COLO668 (cell line): ENCODE measurements at regions not wholly inside any gene's neighbourhood (a gene's known extent, or its start where the extent isn't known, plus 50 kb on each side); places are given as distances from the start of the nearest gene placed in this dataset.

Experiments used
- DNase-seq: peaks from one replicate; lab custom pipeline; 2025; ENCODE audit not compliant: unreplicated experiment; lab: John Stamatoyannopoulos, UW

DNA sequence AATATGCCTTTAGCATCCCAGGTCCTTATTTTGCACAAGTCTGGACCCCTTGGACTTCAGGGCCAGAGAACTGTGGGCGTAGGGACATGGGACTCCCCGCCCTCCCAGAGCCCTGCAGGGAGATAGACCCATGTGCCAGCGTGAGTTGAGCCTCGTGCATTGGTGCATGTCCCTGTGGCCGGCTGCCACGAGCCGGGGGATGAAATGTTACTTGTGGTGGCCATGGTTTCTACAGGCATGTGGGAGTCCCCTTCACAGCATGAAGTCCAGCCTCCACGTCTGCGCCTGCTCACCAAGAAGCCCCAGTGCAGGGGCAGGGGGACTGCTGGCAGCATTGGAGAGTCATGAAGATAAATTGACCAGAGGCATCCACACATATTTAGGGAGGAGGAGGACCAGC is 470.0 kb downstream of the BCL11B start:
- no peak for DNase-seq

- DNase-seq, result no peak
Measured at GRCh38 chr14:98803196-98803595, 468.8 kb downstream of the BCL11B start.

GRCh38 chr14:98808494-98809407 is 463.2 kb downstream of the BCL11B start:
- DNase-seq, result no peak

DNA sequence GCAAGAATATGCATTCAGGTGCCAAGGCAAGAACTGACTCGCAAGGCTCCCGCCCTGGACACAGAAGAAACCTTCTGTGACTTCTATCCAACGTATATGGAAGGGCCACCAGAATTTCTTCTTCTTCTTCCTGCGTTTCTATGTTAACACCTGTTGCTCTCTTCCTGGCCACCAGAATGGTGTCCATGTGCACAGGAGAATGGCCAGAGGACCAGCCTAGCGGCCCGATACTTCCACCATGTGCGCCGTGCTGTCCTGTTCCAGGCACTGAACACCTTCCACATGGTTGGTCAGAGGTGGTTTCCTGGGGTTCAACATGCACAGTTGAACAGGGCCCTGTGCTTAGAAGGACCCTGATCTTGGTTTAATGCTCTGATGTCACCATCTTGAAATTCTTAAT is 455.8 kb downstream of the BCL11B start:
- DNase-seq, result no peak

GRCh38 chr14:98816720-98817119 is 455.3 kb downstream of the BCL11B start:
- no peak for DNase-seq

DNA sequence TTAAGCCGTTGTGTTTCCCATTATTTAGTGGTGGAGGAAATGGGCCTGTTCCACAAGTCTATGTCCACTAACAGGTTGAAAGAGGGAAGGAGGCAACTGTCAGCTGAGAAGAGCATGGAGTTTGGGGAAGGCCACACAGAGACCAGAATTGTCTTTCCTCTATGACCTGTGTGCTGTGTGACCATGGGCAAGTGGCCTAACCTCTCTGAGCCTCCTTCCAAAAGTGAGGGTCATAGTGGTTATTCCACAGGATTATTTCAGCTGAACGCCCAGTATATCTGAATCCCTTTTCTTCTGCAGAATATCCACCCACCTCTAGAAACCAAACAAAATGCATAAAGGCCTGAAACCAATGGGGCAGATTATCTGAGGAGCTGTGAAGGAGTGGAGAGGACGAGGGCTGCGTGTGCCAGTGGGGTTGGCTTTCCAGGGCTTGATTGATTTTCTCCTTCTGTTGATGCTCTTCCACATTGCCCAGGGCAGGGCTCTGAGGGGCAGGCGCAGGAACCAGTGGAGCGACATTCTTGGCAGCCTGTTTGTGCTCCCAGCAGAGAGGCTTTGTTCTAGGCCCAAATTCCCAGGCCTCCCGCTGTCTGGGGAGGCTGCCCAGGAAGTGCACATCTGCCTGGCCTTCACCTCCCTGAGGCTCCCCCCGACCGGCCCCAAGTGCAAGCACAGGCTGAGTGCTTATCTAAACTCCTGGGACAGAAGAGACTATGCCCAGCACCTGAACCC is 452.7 kb downstream of the BCL11B start:
- DNase-seq, result no peak

DNA sequence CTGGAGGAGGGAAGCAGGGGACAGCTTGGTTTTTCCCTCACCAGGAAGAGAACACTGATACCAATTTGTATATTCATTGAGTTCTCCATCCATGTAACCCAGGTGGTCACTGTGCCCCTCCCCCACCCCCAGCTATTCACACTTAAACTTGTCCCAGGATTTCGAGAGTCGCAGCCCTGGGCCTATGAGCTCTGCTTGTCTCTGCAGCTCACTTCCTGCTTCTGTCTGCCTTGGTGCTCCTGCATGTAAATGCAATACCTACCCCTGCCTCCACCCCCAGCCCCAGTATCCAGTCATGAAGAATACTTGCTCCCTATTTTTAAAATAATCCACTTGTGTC is 452.2 kb downstream of the BCL11B start:
- DNase-seq, result no peak

DNA sequence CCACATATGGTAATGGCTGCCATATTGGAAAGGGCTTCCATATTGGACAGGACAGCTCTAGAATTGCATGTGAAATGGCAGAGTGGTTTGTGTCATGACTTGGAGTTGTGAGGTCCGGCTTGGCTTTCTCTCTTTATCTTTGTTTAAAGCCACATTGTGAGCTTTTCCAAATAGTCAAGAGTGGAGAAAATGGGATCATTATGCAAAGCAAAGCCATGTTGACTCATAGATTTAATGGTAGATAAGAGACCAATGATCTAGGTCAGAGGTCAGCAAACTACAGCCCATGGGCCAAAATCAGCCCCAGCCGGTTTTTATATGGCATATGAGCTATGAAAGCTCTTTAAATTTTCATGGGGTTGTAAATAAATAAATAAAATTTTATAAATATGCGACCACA is 449.1 kb downstream of the BCL11B start:
- no peak for DNase-seq

DNA sequence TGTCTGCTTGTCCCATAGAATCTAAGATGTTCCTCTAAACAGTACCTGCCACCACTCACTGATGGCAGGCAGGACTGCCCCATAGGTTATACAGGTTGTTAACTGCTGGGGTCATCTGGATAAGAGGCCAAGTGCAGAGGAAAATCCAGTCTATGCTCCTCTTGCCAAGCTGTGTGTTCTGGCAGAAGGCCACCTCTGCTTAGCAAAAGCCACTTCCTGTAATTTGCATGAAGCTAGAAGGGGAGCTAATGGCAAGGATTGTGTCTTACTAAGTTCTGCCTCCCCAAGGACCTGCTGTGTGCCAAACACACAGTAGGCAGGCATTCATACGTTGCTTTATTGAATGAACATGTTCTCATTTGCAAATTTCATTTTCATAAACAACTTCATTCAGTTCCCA is 445.4 kb downstream of the BCL11B start:
- no peak for DNase-seq

GRCh38 chr14:98834119-98834518 is 437.9 kb downstream of the BCL11B start:
- no peak for DNase-seq

DNA sequence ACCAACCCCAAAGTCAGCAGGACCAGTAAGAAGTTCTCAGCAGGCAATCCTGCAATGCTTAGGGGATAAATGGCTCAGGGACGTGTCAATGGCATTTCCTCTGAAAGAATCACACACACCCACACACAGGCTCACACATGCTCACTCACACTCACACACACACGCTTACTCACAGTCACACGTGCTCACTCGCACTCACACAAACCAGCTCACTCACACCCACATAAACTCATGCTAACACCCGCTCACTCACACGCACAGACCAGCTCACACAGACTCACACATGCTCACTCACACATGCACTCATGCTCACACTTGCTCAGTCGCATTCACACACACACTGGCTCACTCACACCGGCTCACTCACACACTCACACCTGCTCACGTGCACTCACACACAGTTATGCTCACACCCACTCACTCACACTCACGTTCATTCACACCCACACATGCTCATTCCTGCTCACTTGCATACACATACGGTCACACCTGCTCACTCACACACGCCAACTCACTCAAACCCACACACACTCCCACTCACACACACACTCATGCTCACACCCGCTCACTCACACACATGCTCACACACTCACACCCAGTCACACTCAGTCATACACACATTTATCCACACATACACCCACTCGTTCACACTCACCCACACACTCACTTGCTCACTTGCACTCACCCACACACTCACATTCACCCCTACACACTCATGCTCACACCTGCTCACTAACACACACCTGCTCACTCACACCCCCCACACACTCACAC is 436.8 kb downstream of the BCL11B start:
- no peak for DNase-seq

DNA sequence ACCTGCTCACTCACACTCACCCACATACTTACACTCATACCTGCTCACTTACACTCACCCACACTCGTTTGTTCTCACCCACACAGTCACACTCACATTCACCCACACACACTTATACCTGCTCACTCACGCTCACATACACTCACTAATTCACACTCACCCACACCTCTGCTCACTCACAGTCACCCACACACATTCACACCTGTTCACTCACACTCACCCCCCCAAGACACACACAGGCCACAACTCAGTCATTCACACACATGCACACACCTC is 436.2 kb downstream of the BCL11B start:
- DNase-seq, result no peak

DNA sequence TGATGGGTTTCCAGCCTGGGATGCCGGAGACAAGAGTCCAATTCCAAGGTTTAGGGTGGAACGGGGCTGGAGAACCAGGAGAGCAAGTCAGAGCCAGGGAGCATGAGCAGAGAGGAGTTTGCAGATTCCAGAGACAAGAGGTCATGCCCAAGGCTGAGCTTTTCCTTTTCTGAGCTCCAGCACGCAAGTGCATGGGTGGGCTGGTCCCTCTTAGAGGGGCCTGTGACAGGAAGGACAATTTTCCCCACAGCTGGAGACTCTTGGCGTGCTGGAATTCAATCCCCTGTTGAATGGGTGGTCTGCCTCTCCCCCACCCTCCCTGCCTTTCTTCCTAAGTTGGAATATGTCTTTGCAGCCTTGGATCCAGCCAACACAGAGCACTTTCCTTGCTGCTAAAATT is 431.9 kb downstream of the BCL11B start:
- DNase-seq, result no peak

- DNase-seq, result no peak
Measured at GRCh38 chr14:98840511-98840910, 431.5 kb downstream of the BCL11B start.

GRCh38 chr14:98844456-98844855 is 427.5 kb downstream of the BCL11B start:
- no peak for DNase-seq

GRCh38 chr14:98847521-98848468 is 424.2 kb downstream of the BCL11B start:
- no peak for DNase-seq

- no peak for DNase-seq
Measured at GRCh38 chr14:98853063-98853729, 418.8 kb downstream of the BCL11B start.

GRCh38 chr14:98855926-98856715 is 415.9 kb downstream of the BCL11B start:
- DNase-seq, result no peak

DNA sequence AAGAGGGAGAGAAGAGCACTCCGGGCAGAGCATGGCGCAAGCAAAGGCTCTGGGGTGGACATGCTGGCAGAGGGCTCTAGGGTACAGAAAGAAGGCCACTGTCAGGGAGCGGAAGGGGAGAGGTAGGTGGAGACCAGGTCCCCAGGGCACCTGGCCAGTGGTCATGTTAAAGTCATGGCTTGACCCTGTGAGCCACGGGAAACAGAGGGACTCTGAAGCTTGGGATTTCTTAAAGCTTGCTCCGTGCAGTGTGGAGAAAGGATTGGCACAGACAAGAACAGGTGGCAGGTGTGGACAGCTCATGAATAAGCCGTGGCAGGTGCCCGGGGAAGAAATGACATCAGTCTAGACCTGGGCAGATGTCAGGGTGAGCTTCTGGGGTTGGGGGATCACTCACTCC is 413.8 kb downstream of the BCL11B start:
- DNase-seq, result no peak

DNA sequence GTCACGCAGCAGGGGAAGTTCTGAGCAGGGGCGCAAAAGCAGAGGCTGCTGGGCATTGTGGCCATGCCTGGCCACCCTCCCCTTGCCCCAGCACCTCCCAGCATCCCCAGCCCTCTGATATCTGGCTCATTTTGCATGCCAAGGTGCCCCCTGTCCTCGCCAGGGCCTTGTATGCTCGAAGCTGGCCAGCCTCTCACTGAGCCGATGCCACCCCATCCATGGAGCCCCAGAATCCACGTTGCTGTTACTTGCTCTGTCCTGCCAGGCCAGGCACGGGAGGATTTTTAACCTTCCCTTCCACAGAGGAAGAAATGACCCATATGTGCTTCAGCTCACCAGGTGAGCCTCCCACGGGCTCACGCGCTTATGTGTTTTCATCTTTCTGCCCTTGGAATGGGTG is 413.4 kb downstream of the BCL11B start:
- DNase-seq, result no peak
